IMR-90 (cell line): ENCODE measurements at regions not wholly inside any gene's neighbourhood (a gene's known extent, or its start where the extent isn't known, plus 50 kb on each side); places are given as distances from the start of the nearest gene placed in this dataset.

Experiments
- ATAC-seq: fragments of 200-7000 bp; cut with Tn5 transposase; 2 replicates; pipeline ENCODE4 v1.9.1; 2020; ENCODE audit warnings: low read depth, mild to moderate bottlenecking, moderate library complexity
- BruUV-seq: library from RNA; stranded (reverse); fragments of 400-500 nt; replicated peaks from 2 replicates; lab custom pipeline; 2021; lab: Mats Ljungman, UMichigan
- CTCF ChIA-PET: fragments of 300-600 bp; formaldehyde crosslinking; extraction: SDS; loops from one replicate; lab custom pipeline; 2021; ENCODE audit warnings: antibody characterized with exemption; lab: Yijun Ruan, JAX
- POLR2A ChIA-PET: fragments of 300-600 bp; sonication (Branson Sonifier 250); formaldehyde crosslinking; loops from one replicate; lab custom pipeline; 2022; ENCODE audit warnings: antibody characterized with exemption; ENCODE audit not compliant: unreplicated experiment; lab: Charles Lee
- DNase-seq: peaks from one replicate; pipeline ENCODE4 v3.0.0; 2013
- H2AFZ ChIP-seq: replicated peaks from 2 replicates; pipeline ENCODE3; 2013; ENCODE audit warnings: low read length, mild to moderate bottlenecking; ENCODE audit not compliant: poor library complexity
- H2AK5ac ChIP-seq: 2 replicates; pipeline ENCODE4 v1.6.1; 2013; ENCODE audit warnings: low read depth, low read length, inconsistent platforms
- H2AK9ac ChIP-seq: replicated peaks from 2 replicates; pipeline ENCODE3; 2013; ENCODE audit warnings: mild to moderate bottlenecking, low read depth, low read length, moderate library complexity; ENCODE audit not compliant: poor library complexity
- H2BK120ac ChIP-seq: 2 replicates; pipeline ENCODE4 v1.6.1; 2013; ENCODE audit warnings: low read depth, low read length, inconsistent platforms
- H2BK15ac ChIP-seq: 3 replicates; pipeline ENCODE4 v1.6.1; 2013; ENCODE audit warnings: low read depth, low read length, inconsistent platforms
- H2BK20ac ChIP-seq: 2 replicates; pipeline ENCODE4 v1.6.1; 2013; ENCODE audit warnings: low read depth, mild to moderate bottlenecking, inconsistent platforms, low read length, moderate library complexity
- H2BK5ac ChIP-seq: 2 replicates; pipeline ENCODE4 v1.6.1; 2013; ENCODE audit warnings: mild to moderate bottlenecking, low read depth, low read length, inconsistent platforms; ENCODE audit not compliant: poor library complexity, severe bottlenecking
- H3K14ac ChIP-seq: replicated peaks from 2 replicates; pipeline ENCODE4 v1.6.1; 2013; ENCODE audit warnings: low read depth, low read length, inconsistent platforms
- H3K18ac ChIP-seq: 2 replicates; pipeline ENCODE4 v1.6.1; 2013; ENCODE audit warnings: low read depth, low read length, control low read depth
- H3K23ac ChIP-seq: 2 replicates; pipeline ENCODE4 v1.6.1; 2013; ENCODE audit warnings: low read depth, low read length, inconsistent platforms
- H3K27ac ChIP-seq: 2 replicates; pipeline ENCODE4 v1.5.1; 2013; ENCODE audit warnings: mild to moderate bottlenecking, control low read depth, low read length; ENCODE audit not compliant: insufficient read depth
- H3K27me3 ChIP-seq: 2 replicates; pipeline ENCODE4 v1.6.1; 2013; ENCODE audit warnings: low read length; ENCODE audit not compliant: control insufficient read depth, insufficient read depth
- H3K36me3 ChIP-seq: 2 replicates; pipeline ENCODE4 v1.6.1; 2013; ENCODE audit warnings: low read length, mixed read lengths; ENCODE audit not compliant: control insufficient read depth, insufficient read depth
- H3K4ac ChIP-seq: 2 replicates; pipeline ENCODE4 v1.6.1; 2013; ENCODE audit warnings: low read depth, low read length, inconsistent platforms
- H3K4me1 ChIP-seq: 2 replicates; pipeline ENCODE4 v1.6.1; 2013; ENCODE audit warnings: low read length, mixed read lengths; ENCODE audit not compliant: control insufficient read depth, insufficient read depth
- H3K4me2 ChIP-seq: 2 replicates; pipeline ENCODE4 v1.6.1; 2013; ENCODE audit warnings: low read depth, mild to moderate bottlenecking, control low read depth, low read length, moderate library complexity
- H3K4me3 ChIP-seq: 2 replicates; pipeline ENCODE4 v1.5.1; 2013; ENCODE audit warnings: low read depth, mild to moderate bottlenecking, control low read depth, low read length, moderate library complexity; ENCODE audit not compliant: insufficient read depth
- H3K56ac ChIP-seq: 2 replicates; pipeline ENCODE4 v1.6.1; 2013; ENCODE audit warnings: low read length, inconsistent platforms; ENCODE audit not compliant: insufficient read depth; ENCODE audit errors: extremely low read depth
- H3K79me1 ChIP-seq, 2 experiments: 2 replicates each; pipeline ENCODE4 v1.6.1; 2013; ENCODE audit warnings: low read length in 2 of 2, inconsistent platforms in 1 of 2, low read depth in 1 of 2
- H3K9ac ChIP-seq: 2 replicates; pipeline ENCODE4 v1.6.1; 2013; ENCODE audit warnings: low read depth, low read length, control low read depth
- H3K9me1 ChIP-seq: 2 replicates; pipeline ENCODE4 v1.6.1; 2013; ENCODE audit warnings: low read length, inconsistent platforms; ENCODE audit not compliant: insufficient read depth
- H3K9me3 ChIP-seq: 2 replicates; pipeline ENCODE4 v1.6.1; 2013; ENCODE audit warnings: low read length; ENCODE audit not compliant: control insufficient read depth, insufficient read depth
- H4K20me1 ChIP-seq: 2 replicates; pipeline ENCODE4 v1.6.1; 2013; ENCODE audit warnings: low read length, inconsistent platforms; ENCODE audit not compliant: insufficient read depth
- H4K5ac ChIP-seq: 2 replicates; pipeline ENCODE4 v1.6.1; 2013; ENCODE audit warnings: mild to moderate bottlenecking, low read depth, low read length, control low read depth
- H4K8ac ChIP-seq, 2 experiments: 2 replicates each; pipeline ENCODE4 v1.6.1; 2013; ENCODE audit warnings: low read depth in 2 of 2, low read length in 2 of 2, control low read depth in 1 of 2, inconsistent platforms in 1 of 2
- H4K91ac ChIP-seq: 2 replicates; pipeline ENCODE4 v1.6.1; 2013; ENCODE audit warnings: low read depth, low read length, inconsistent platforms; ENCODE audit not compliant: insufficient read depth
- BHLHE40 ChIP-seq: fragments of 150-350 bp; IDR thresholded peaks from 2 replicates; pipeline ENCODE4 v1.6.1; 2016; ENCODE audit warnings: mild to moderate bottlenecking, low read depth, low read length
- CEBPB ChIP-seq: IDR thresholded peaks from 2 replicates; pipeline ENCODE4 v1.6.1; 2012; ENCODE audit warnings: low read depth, low read length, improper control_type of control experiment
- ELK1 ChIP-seq: fragments of 150-350 bp; IDR thresholded peaks from 2 replicates; pipeline ENCODE4 v1.6.1; 2016; ENCODE audit warnings: low read depth, mild to moderate bottlenecking, low read length, moderate library complexity, borderline replicate concordance
- FOS ChIP-seq: fragments of 150-350 bp; IDR thresholded peaks from 2 replicates; pipeline ENCODE4 v1.6.1; 2016; ENCODE audit warnings: low read depth, low read length
- MAFK ChIP-seq: IDR thresholded peaks from 2 replicates; pipeline ENCODE4 v1.6.1; 2012; ENCODE audit warnings: low read depth, low read length, improper control_type of control experiment
- MAZ ChIP-seq: IDR thresholded peaks from 2 replicates; pipeline ENCODE4 v1.6.1; 2012; ENCODE audit warnings: low read depth, mild to moderate bottlenecking, low read length, improper control_type of control experiment, moderate library complexity, borderline replicate concordance
- MXI1 ChIP-seq: IDR thresholded peaks from 2 replicates; pipeline ENCODE4 v1.6.1; 2012; ENCODE audit warnings: low read depth, mild to moderate bottlenecking, low read length, moderate library complexity, borderline replicate concordance
- NFE2L2 ChIP-seq: fragments of 150-350 bp; IDR thresholded peaks from 2 replicates; pipeline ENCODE4 v1.6.1; 2016; ENCODE audit warnings: low read depth, mild to moderate bottlenecking, low read length
- POLR2A ChIP-seq: IDR thresholded peaks from 2 replicates; pipeline ENCODE4 v1.6.1; 2012; ENCODE audit warnings: mild to moderate bottlenecking, low read depth, low read length
- RAD21 ChIP-seq: IDR thresholded peaks from 2 replicates; pipeline ENCODE4 v1.6.1; 2012; ENCODE audit warnings: low read length, improper control_type of control experiment
- RCOR1 ChIP-seq: IDR thresholded peaks from 2 replicates; pipeline ENCODE4 v1.6.1; 2012; ENCODE audit warnings: mild to moderate bottlenecking, low read length, improper control_type of control experiment; ENCODE audit not compliant: insufficient replicate concordance
- RFX5 ChIP-seq: IDR thresholded peaks from 2 replicates; pipeline ENCODE4 v1.8.0; 2012; ENCODE audit warnings: low read depth, mild to moderate bottlenecking, low read length, moderate library complexity
- SMC3 ChIP-seq: fragments of 150-350 bp; IDR thresholded peaks from 2 replicates; pipeline ENCODE4 v1.6.1; 2016; ENCODE audit warnings: low read depth, mild to moderate bottlenecking, antibody characterized with exemption, low read length, moderate library complexity
- WGBS, 2 experiments: methylation state at CpG; one replicate each; pipeline versions ENCODE4 v1.1.5 to v1.1.7; 2013; ENCODE audit warnings: missing lambda C conversion rate in 2 of 2; ENCODE audit not compliant: insufficient read length in 1 of 2; ENCODE audit errors: extremely low coverage in 2 of 2; 5-methylcytosine and 5-hydroxymethylcytosine counted together
- dilution Hi-C: fragments of 300-500 bp; cut with HindIII; formaldehyde crosslinking; loops from one replicate; pipeline ENCODE4 v1.14.3; 2018; ENCODE audit warnings: low sequenced_read_pairs; ENCODE audit not compliant: unreplicated experiment
- in situ Hi-C: fragments of 300-500 bp; cut with MboI; formaldehyde crosslinking; loops from 3 replicates; pipeline ENCODE4 v1.14.3; 2019; ENCODE audit warnings: low sequenced_read_pairs, inconsistent platforms, mixed read lengths
- intact Hi-C: fragments of 100-400 bp; cut with micrococcal nuclease; formaldehyde crosslinking; loops from 2 replicates; pipeline ENCODE4 v1.10.0; 2022
- TF ChIP-seq, protein P1 (sequence below): conservative IDR thresholded peaks from 2 replicates; pipeline ENCODE4 v1.5.1; 2012; ENCODE audit warnings: mild to moderate bottlenecking, low read depth, low read length, improper control_type of control experiment

GRCh38 chr2:224198436-224198835, 159.3 kb upstream of the SERPINE2 start:
- Histone ChIP-seq H3K4ac (no peak overlapping the region), H3K23ac (no peak overlapping the region), H2BK120ac (no peak overlapping the region), H3K36me3 (no peaks in the 10 kb centered on the region), H3K56ac (no peak overlapping the region), H2BK5ac (no peak overlapping the region), H4K20me1 (no peaks in the 10 kb centered on the region), H2BK20ac (no peak overlapping the region), H4K91ac (no peak overlapping the region), H3K4me2 (no peak overlapping the region), H2AK5ac (no peak overlapping the region), H2BK15ac (no peak overlapping the region), H3K4me1 (no peaks in the 10 kb centered on the region), H3K27ac (no peak overlapping the region), H3K18ac (no peak overlapping the region), H3K9me1 (no peaks in the 10 kb centered on the region), H4K8ac (no peak overlapping the region), H4K5ac (no peak overlapping the region), H2AK9ac (no peak overlapping the region), H3K4me3 (no peak overlapping the region), H3K27me3 (no peaks in the 10 kb centered on the region; the same call in none of the 2 replicates), H3K9me3 (no peaks in the 10 kb centered on the region), H3K79me1 (no peaks in the 10 kb centered on the region), H3K9ac (no peak overlapping the region), H3K14ac (no peak overlapping the region), H2AFZ (no peak overlapping the region)
- WGBS, 2 experiments: no CpG with 5 or more reads among the region's 5 CpGs
- TF ChIP-seq RFX5 (no peak), CEBPB (no peak), SMC3 (no peak), MAFK (no peak), MXI1 (no peak), ELK1 (no peak), NFE2L2 (no peak), RAD21 (no peak), RCOR1 (no peak), MAZ (no peak), FOS (no peak), POLR2A (no peak), BHLHE40 (no peak)
- TF ChIP-seq, protein P1, sequence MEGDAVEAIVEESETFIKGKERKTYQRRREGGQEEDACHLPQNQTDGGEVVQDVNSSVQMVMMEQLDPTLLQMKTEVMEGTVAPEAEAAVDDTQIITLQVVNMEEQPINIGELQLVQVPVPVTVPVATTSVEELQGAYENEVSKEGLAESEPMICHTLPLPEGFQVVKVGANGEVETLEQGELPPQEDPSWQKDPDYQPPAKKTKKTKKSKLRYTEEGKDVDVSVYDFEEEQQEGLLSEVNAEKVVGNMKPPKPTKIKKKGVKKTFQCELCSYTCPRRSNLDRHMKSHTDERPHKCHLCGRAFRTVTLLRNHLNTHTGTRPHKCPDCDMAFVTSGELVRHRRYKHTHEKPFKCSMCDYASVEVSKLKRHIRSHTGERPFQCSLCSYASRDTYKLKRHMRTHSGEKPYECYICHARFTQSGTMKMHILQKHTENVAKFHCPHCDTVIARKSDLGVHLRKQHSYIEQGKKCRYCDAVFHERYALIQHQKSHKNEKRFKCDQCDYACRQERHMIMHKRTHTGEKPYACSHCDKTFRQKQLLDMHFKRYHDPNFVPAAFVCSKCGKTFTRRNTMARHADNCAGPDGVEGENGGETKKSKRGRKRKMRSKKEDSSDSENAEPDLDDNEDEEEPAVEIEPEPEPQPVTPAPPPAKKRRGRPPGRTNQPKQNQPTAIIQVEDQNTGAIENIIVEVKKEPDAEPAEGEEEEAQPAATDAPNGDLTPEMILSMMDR: no peak
- intact Hi-C loops (no loop called here), dilution Hi-C loops (no loop called here), in situ Hi-C loops (no loop called here)
- ATAC-seq (no peak), DNase-seq (no peak)
- no TSS peak for BruUV-seq
- POLR2A ChIA-PET: no interaction called here
- CTCF ChIA-PET: no interaction called here
